ENCODE measurements at regions not wholly inside any gene's neighbourhood (a gene's known extent, or its start where the extent isn't known, plus 50 kb on each side); places are given as distances from the start of the nearest gene placed in this dataset.

DNA sequence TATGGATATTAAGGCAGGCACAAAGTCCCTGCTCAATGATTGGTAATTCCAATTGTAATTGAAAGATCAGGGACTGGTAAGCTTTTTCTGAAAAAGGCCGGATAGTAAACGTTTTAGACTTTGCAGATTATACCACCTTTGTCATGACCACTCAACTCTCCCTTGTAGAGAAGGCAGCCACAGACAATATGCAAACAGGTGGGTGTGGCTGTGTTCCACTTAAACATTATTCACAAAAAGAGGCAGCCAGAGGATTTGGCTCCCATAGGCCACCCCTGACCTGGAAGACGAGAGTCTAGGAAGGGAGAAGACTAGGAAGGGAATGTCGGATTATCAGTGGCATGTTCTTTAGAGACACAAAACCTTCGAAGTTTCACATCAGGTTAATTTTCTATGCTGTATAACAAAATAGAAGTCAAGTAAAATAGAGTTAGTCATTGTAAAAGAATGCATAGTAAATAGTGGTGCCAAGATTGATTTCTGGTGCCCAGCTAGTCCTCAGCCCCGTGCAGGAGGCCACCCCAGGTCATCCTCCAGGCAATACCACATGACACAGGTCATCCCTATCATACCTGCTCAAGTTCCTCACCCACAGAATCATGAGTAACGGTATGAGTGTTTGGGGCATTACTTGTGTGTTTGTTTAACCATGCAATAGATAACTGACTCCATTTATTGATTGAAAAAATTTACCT is 193.8 kb downstream of the PLPP4 start:
- H3K27ac ChIP-seq, result no peak overlapping the region
- WGBS (ENCODE audit: missing lambda C conversion rate), result 15% methylated on average over 7 of the region's 7 CpGs
- H3K4me1 ChIP-seq, result no peaks in the 10 kb centered on the region
- H3K4me2 ChIP-seq, result no peak overlapping the region
- DNase-seq (ENCODE audit: low read depth in 1 of 2, low spot score in 1 of 2), result no peak
- TF ChIP-seq NPAS2 (CRISPR knock-in tag; IDR thresholded peaks at IDR 0.05; ENCODE audit: borderline replicate concordance), result no peak
- no peak for TF ChIP-seq JUNB (IDR thresholded peaks at IDR 0.05)
- no peak for ATAC-seq
- H3K4me3 ChIP-seq, result no peak overlapping the region
- ChIA-PET CTCF (no interaction called here), POLR2A (no interaction called here)
- no peak for FAIRE-seq
- no peaks in the 10 kb centered on the region for H3K9me3 ChIP-seq

DNA sequence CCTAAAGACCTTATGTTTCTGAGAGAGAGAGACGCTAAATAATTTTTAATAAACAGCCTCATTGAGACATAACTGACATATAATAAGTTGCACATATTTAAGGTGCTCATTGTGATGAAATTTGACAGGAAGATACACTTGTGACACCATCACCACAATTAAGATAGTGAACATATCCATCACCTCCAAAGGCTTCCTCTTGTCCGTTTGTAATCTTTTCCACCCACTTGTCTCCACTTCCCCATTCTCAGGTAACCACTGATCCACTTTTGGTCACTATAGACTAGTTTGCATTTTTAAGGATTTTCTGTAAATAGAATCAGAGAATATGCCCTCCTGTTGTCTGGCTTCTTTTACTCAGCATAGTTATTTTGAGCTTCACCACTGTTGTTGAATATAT is 195.1 kb upstream of the WDR11 start:
- POLR2A ChIA-PET, result no interaction called here
- CTCF ChIA-PET, result no interaction called here

DNA sequence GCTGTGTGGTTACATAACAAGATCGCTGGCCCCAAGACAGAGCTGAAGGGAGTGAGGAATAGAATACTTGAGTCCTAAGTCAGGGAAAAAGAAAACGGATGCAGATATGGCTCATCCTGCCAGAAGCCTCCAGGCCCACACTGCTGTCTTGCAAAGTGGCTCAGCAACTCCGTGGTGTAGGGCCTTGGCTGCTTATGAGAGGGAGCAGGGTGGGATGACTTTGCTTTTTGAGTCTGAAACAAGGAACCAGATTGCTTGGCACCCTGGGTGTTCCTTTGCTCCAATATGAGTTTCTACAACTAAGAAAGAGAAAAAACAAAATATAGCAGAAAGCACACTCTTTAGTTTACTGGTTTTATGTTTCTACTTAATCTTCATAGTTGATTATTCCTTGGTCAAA is 193.8 kb upstream of the WDR11 start:
- Histone ChIP-seq H3K4me1 (no peaks in the 10 kb centered on the region), H3K4me3 (no peak overlapping the region), H3K9me3 (no peaks in the 10 kb centered on the region), H3K4me2 (no peak overlapping the region), H3K27ac (no peak overlapping the region)
- CTCF ChIA-PET, result no interaction called here
- POLR2A ChIA-PET, result no interaction called here
- DNase-seq (ENCODE audit: low read depth in 1 of 2, low spot score in 1 of 2), result no peak
- no peak for FAIRE-seq
- WGBS (ENCODE audit: missing lambda C conversion rate), result 1% methylated on average over 3 of the region's 3 CpGs
- ATAC-seq, result no peak
- TF ChIP-seq HMGXB4 (CRISPR knock-in tag; IDR thresholded peaks at IDR 0.05; ENCODE audit: borderline replicate concordance), result no peak
- TF ChIP-seq RNF2 (IDR thresholded peaks at IDR 0.05; ENCODE audit: borderline replicate concordance, low read depth), result no peak
- TF ChIP-seq RFX5 (IDR thresholded peaks at IDR 0.05), result no peak
- no peak for TF ChIP-seq NPAS2 (CRISPR knock-in tag; IDR thresholded peaks at IDR 0.05; ENCODE audit: borderline replicate concordance)

More for the DNA sequence above, 195.1 kb upstream of the WDR11 start:
- TF ChIP-seq FOXS1 (CRISPR knock-in tag; IDR thresholded peaks at IDR 0.05), result no peak
- TF ChIP-seq EP300 (IDR thresholded peaks at IDR 0.05), result no peak
- TF ChIP-seq PHF8 (IDR thresholded peaks at IDR 0.05; ENCODE audit: borderline replicate concordance, low read depth), result no peak
- no peak for TF ChIP-seq MYC (IDR thresholded peaks at IDR 0.05; ENCODE audit: borderline replicate concordance, low read length)
- no peak for TF ChIP-seq FOSL2 (IDR thresholded peaks at IDR 0.05)
- TF ChIP-seq FOSL2 (CRISPR knock-in tag; IDR thresholded peaks at IDR 0.05), result no peak
- TF ChIP-seq CBX8 (IDR thresholded peaks at IDR 0.05), result no peak
- no peak for ATAC-seq
- Histone ChIP-seq H3K4me3 (no peak overlapping the region), H3K9me3 (no peaks in the 10 kb centered on the region), H3K4me2 (no peak overlapping the region), H3K4me1 (no peaks in the 10 kb centered on the region), H3K27ac (no peak overlapping the region)
- no peak for FAIRE-seq
- WGBS (ENCODE audit: missing lambda C conversion rate), result 0% methylated on average over 2 of the region's 2 CpGs
- no peak for DNase-seq (ENCODE audit: low read depth in 1 of 2, low spot score in 1 of 2)

GRCh38 chr10:120658943-120659885 is 191.9 kb upstream of the WDR11 start:
- CTCF ChIA-PET, result no interaction called here
- WGBS (ENCODE audit: missing lambda C conversion rate), result 2% methylated on average over 4 of the region's 4 CpGs
- no peak for FAIRE-seq
- no peak for TF ChIP-seq HOXA7 (CRISPR knock-in tag; IDR thresholded peaks at IDR 0.05)
- TF ChIP-seq, protein P1, sequence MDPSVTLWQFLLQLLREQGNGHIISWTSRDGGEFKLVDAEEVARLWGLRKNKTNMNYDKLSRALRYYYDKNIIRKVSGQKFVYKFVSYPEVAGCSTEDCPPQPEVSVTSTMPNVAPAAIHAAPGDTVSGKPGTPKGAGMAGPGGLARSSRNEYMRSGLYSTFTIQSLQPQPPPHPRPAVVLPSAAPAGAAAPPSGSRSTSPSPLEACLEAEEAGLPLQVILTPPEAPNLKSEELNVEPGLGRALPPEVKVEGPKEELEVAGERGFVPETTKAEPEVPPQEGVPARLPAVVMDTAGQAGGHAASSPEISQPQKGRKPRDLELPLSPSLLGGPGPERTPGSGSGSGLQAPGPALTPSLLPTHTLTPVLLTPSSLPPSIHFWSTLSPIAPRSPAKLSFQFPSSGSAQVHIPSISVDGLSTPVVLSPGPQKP (IDR thresholded peaks at IDR 0.05; ENCODE audit: low read depth, low read length), result no peak
- no peak for TF ChIP-seq EP300 (IDR thresholded peaks at IDR 0.05)
- TF ChIP-seq GATA3 (IDR thresholded peaks at IDR 0.05; ENCODE audit: borderline replicate concordance), result no peak
- TF ChIP-seq RCOR1 (IDR thresholded peaks at IDR 0.05; ENCODE audit: low read depth, low read length), result no peak
- no peak for TF ChIP-seq NPAS2 (CRISPR knock-in tag; IDR thresholded peaks at IDR 0.05; ENCODE audit: borderline replicate concordance)
- TF ChIP-seq HOXB13 (CRISPR knock-in tag; IDR thresholded peaks at IDR 0.05; ENCODE audit: low read depth), result no peak
- TF ChIP-seq NFE2L2 (conservative IDR thresholded peaks at IDR 0.05; ENCODE audit: low read length), result no peak
- TF ChIP-seq, protein P2, sequence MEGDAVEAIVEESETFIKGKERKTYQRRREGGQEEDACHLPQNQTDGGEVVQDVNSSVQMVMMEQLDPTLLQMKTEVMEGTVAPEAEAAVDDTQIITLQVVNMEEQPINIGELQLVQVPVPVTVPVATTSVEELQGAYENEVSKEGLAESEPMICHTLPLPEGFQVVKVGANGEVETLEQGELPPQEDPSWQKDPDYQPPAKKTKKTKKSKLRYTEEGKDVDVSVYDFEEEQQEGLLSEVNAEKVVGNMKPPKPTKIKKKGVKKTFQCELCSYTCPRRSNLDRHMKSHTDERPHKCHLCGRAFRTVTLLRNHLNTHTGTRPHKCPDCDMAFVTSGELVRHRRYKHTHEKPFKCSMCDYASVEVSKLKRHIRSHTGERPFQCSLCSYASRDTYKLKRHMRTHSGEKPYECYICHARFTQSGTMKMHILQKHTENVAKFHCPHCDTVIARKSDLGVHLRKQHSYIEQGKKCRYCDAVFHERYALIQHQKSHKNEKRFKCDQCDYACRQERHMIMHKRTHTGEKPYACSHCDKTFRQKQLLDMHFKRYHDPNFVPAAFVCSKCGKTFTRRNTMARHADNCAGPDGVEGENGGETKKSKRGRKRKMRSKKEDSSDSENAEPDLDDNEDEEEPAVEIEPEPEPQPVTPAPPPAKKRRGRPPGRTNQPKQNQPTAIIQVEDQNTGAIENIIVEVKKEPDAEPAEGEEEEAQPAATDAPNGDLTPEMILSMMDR (IDR thresholded peaks at IDR 0.05), result no peak
- TF ChIP-seq SMC3 (IDR thresholded peaks at IDR 0.05), result no peak
- no peaks in the 10 kb centered on the region for H3K4me1 ChIP-seq
- no peak overlapping the region for H3K27ac ChIP-seq
- no peak overlapping the region for H3K4me3 ChIP-seq
- H3K4me2 ChIP-seq, result no peak overlapping the region
- DNase-seq (ENCODE audit: low read depth in 1 of 2, low spot score in 1 of 2), result no peak
- POLR2A ChIA-PET, result no interaction called here
- H3K9me3 ChIP-seq, result no peaks in the 10 kb centered on the region
- no peak for ATAC-seq
